Endothelial cell of umbilical vein (primary cell): ENCODE measurements at regions not wholly inside any gene's neighbourhood (a gene's known extent, or its start where the extent isn't known, plus 50 kb on each side); places are given as distances from the start of the nearest gene placed in this dataset.

ENCODE experiments used
- BruUV-seq: library from RNA; stranded (reverse); fragments of 400-500 nt; replicated peaks from 2 replicates; lab custom pipeline; 2021; lab: Mats Ljungman, UMichigan
- CTCF ChIA-PET: fragments of 300-600, 350-600 bp; sonication (Branson Sonifier 250); formaldehyde crosslinking; loops from one replicate; lab custom pipeline; 2021; ENCODE audit warnings: antibody characterized with exemption, inconsistent platforms; lab: Charles Lee
- POLR2A ChIA-PET: fragments of 300-600, 350-600 bp; sonication (Branson Sonifier 250); formaldehyde crosslinking; loops from one replicate; lab custom pipeline; 2021; ENCODE audit warnings: antibody characterized with exemption, inconsistent platforms; lab: Charles Lee
- DNase-seq: peaks from one replicate; pipeline ENCODE4 v3.0.0-alpha.2; 2011; ENCODE audit warnings: low read depth, low spot score
- FAIRE-seq: peaks from 2 replicates; lab custom pipeline; 2011; peaks lifted over from hg19 to GRCh38; lab: Jason Lieb, UNC
- H2AFZ ChIP-seq: 2 replicates; pipeline ENCODE4 v1.6.0; 2012; ENCODE audit warnings: low read depth, low read length, control low read depth, inconsistent platforms
- H3K27ac ChIP-seq: 2 replicates; pipeline ENCODE4 v1.5.1; 2011; ENCODE audit warnings: low read depth, mild to moderate bottlenecking, control low read depth, low read length, moderate library complexity; ENCODE audit not compliant: insufficient read depth
- H3K27me3 ChIP-seq, 2 experiments: 2 replicates each; pipeline versions ENCODE4 v1.6.0 to v1.6.1; 2011; ENCODE audit warnings: low read length in 2 of 2, mixed read lengths in 1 of 2; ENCODE audit not compliant: control insufficient read depth in 2 of 2, insufficient read depth in 2 of 2
- H3K36me3 ChIP-seq, 2 experiments: 2 replicates in 1 of 2; 3 replicates in 1 of 2; pipeline ENCODE4 v1.5.1; 2011; ENCODE audit warnings: low read length in 2 of 2, mild to moderate bottlenecking in 1 of 2, moderate library complexity in 1 of 2; ENCODE audit not compliant: control insufficient read depth in 2 of 2, insufficient read depth in 2 of 2; ENCODE audit errors: extremely low read depth in 1 of 2
- H3K4me1 ChIP-seq: 3 replicates; pipeline ENCODE4 v1.5.1; 2011; ENCODE audit warnings: mild to moderate bottlenecking, low read length; ENCODE audit not compliant: control insufficient read depth, insufficient read depth; ENCODE audit errors: extremely low read depth
- H3K4me2 ChIP-seq: 2 replicates; pipeline ENCODE4 v1.6.1; 2011; ENCODE audit warnings: low read length, control low read depth, mixed read lengths; ENCODE audit not compliant: insufficient read depth
- H3K4me3 ChIP-seq, 3 experiments: fragments of 200-600 bp in 1 of 3; sonication (generic), shearing (Covaris generic) in 1 of 3; replicated peaks in 1 of 3; 2 replicates each; pipeline ENCODE4 v1.5.1; 2011 to 2016; ENCODE audit warnings: control low read depth in 3 of 3, low read length in 3 of 3, mild to moderate bottlenecking in 2 of 3, inconsistent platforms in 1 of 3, low read depth in 1 of 3, moderate library complexity in 1 of 3; ENCODE audit not compliant: insufficient read depth in 1 of 3
- H3K79me2 ChIP-seq: 2 replicates; pipeline ENCODE4 v1.6.0; 2012; ENCODE audit warnings: low read length, inconsistent platforms; ENCODE audit not compliant: control insufficient read depth, insufficient read depth
- H3K9ac ChIP-seq: replicated peaks from 2 replicates; pipeline ENCODE3; 2011; ENCODE audit warnings: low read length, control low read depth; ENCODE audit not compliant: insufficient read depth; ENCODE audit errors: extremely low read depth
- H3K9me1 ChIP-seq: replicated peaks from 3 replicates; pipeline ENCODE4 v1.6.0; 2011; ENCODE audit warnings: mild to moderate bottlenecking, low read length; ENCODE audit not compliant: control insufficient read depth, insufficient read depth; ENCODE audit errors: extremely low read depth
- H3K9me3 ChIP-seq: replicated peaks from 2 replicates; pipeline ENCODE4 v1.5.1; 2012; ENCODE audit warnings: low read length, inconsistent platforms; ENCODE audit not compliant: control insufficient read depth, insufficient read depth
- H4K20me1 ChIP-seq: replicated peaks from 2 replicates; pipeline ENCODE3; 2011; ENCODE audit warnings: mild to moderate bottlenecking, low read length; ENCODE audit not compliant: control insufficient read depth, insufficient read depth; ENCODE audit errors: extremely low read depth
- CTCF ChIP-seq, 2 donors: IDR thresholded peaks; 1 replicate in 1 of 2; 2 replicates in 1 of 2; pipeline ENCODE4 v1.5.1; 2011; ENCODE audit warnings: low read length in 2 of 2, mild to moderate bottlenecking in 2 of 2, moderate library complexity in 2 of 2, control low read depth in 1 of 2, inconsistent platforms in 1 of 2, low read depth in 1 of 2; ENCODE audit not compliant: insufficient read depth in 1 of 2; ENCODE audit errors: extremely low read depth in 1 of 2
- EZH2 ChIP-seq: IDR thresholded peaks from 2 replicates; pipeline ENCODE4 v1.6.1; 2012; ENCODE audit warnings: borderline replicate concordance, low read depth, mild to moderate bottlenecking, moderate library complexity, low read length, inconsistent platforms; ENCODE audit not compliant: severe bottlenecking
- FOS ChIP-seq: IDR thresholded peaks from 2 replicates; pipeline ENCODE4 v1.6.1; 2011; ENCODE audit warnings: mild to moderate bottlenecking, low read length, moderate library complexity, borderline replicate concordance; ENCODE audit not compliant: insufficient read depth
- GATA2 ChIP-seq: IDR thresholded peaks from 2 replicates; pipeline ENCODE4 v1.7.0; 2011; ENCODE audit warnings: low read depth, mild to moderate bottlenecking, moderate library complexity, mixed read lengths, low read length; ENCODE audit not compliant: insufficient read length, insufficient read depth
- JUN ChIP-seq: IDR thresholded peaks from 2 replicates; pipeline ENCODE4 v1.6.1; 2011; ENCODE audit warnings: borderline replicate concordance, low read depth; ENCODE audit not compliant: insufficient read length, insufficient read depth
- MAX ChIP-seq: IDR thresholded peaks from 2 replicates; pipeline ENCODE4 v1.6.1; 2011; ENCODE audit not compliant: insufficient read depth, insufficient read length
- MYC ChIP-seq: IDR thresholded peaks from one replicate; pipeline ENCODE4 v1.6.1; 2011; ENCODE audit warnings: mild to moderate bottlenecking, low read depth, low read length
- POLR2A ChIP-seq: IDR thresholded peaks from 2 replicates; pipeline ENCODE4 v1.6.1; 2012; ENCODE audit warnings: low read depth, mild to moderate bottlenecking, control low read depth, low read length
- POLR2AphosphoS5 ChIP-seq: IDR thresholded peaks from 2 replicates; pipeline ENCODE4 v1.6.1; 2012; ENCODE audit warnings: low read depth, mild to moderate bottlenecking, control low read depth, low read length, moderate library complexity; ENCODE audit not compliant: insufficient read depth
- dilution Hi-C: fragments of 300-500 bp; cut with MboI; formaldehyde crosslinking; loops from one replicate; pipeline ENCODE4 v1.15.0; 2019; ENCODE audit warnings: low sequenced_read_pairs; ENCODE audit not compliant: extremely low pct_ligation_motif_present
- intact Hi-C: fragments of 100-400 bp; cut with micrococcal nuclease; formaldehyde crosslinking; loops from one replicate; pipeline ENCODE4 v1.10.0; 2022

GRCh38 chr2:208645226-208645625 is 238.6 kb downstream of the PTH2R start:
- Histone ChIP-seq H3K9me1 (no peaks in the 10 kb centered on the region), H3K79me2 (no peaks in the 10 kb centered on the region), H3K27ac (no peak overlapping the region), H3K9me3 (no peaks in the 10 kb centered on the region), H3K4me3 (no peak overlapping the region), H3K4me1 (no peaks in the 10 kb centered on the region), H4K20me1 (no peaks in the 10 kb centered on the region), H3K4me2 (no peak overlapping the region), H2AFZ (no peak overlapping the region), H3K27me3 (no peaks in the 10 kb centered on the region), H3K9ac (no peak overlapping the region), H3K36me3 (no peaks in the 10 kb centered on the region)
- DNase-seq (no peak), FAIRE-seq (no peak)
- dilution Hi-C loops, result no loop called here
- intact Hi-C loops, result no loop called here
- POLR2A ChIA-PET, result no interaction called here
- BruUV-seq, result no TSS peak
- CTCF ChIA-PET, result no interaction called here
- TF ChIP-seq POLR2A (no peak), CTCF (IDR thresholded peaks at IDR 0.05; ENCODE audit: extremely low read depth in 1 of 2, insufficient read depth in 1 of 2, low read depth in 1 of 2, low read length in 2 of 2) (no peak), EZH2 (no peak), FOS (no peak), JUN (no peak), MYC (no peak), MAX (no peak), POLR2AphosphoS5 (no peak), GATA2 (no peak)
